ENCODE measurements at regions not wholly inside any gene's neighbourhood (a gene's known extent, or its start where the extent isn't known, plus 50 kb on each side); places are given as distances from the start of the nearest gene placed in this dataset.
A peak's percentile ranks its signal among the peaks of the same experiment; 100 is the strongest.

GRCh38 chrX:456551-457291 is 70.0 kb upstream of the PPP2R3B start:
- Histone ChIP-seq H3K27ac (no peak overlapping the region), H3K9me3 (peaks cover 0 to 8% (median 2%) of the 10 kb centered on the region in 4 donors), H3K27me3 (no peaks in the 10 kb centered on the region), H3K36me3 (no peaks in the 10 kb centered on the region), H3K4me3 (no peak overlapping the region), H3K4me1 (no peaks in the 10 kb centered on the region)
- TF ChIP-seq EP300 (IDR thresholded peaks at IDR 0.05) (no peak), CTCF (IDR thresholded peaks at IDR 0.05) (no peak), POLR2AphosphoS5 (IDR thresholded peaks at IDR 0.05) (no peak), POLR2A (IDR thresholded peaks at IDR 0.05) (no peak)
- no peak for DNase-seq
- ATAC-seq (ENCODE audit: low FRiP score in 2 of 2) = no peak
- WGBS, 2 donors = 65 to 72% methylated on average over 5 of the region's 5 CpGs

GRCh38 chrX:457292-457679 is 70.6 kb upstream of the PPP2R3B start:
- Histone ChIP-seq H3K27ac (no peak overlapping the region), H3K9me3 (peaks cover 0 to 8% (median 2%) of the 10 kb centered on the region in 4 donors), H3K4me3 (no peak overlapping the region), H3K4me1 (no peaks in the 10 kb centered on the region), H3K27me3 (no peaks in the 10 kb centered on the region), H3K36me3 (no peaks in the 10 kb centered on the region)
- DNase-seq (no peak), ATAC-seq (ENCODE audit: low FRiP score in 2 of 2) (no peak)
- TF ChIP-seq POLR2AphosphoS5 (IDR thresholded peaks at IDR 0.05) = no peak
- no peak for TF ChIP-seq EP300 (IDR thresholded peaks at IDR 0.05)
- no peak for TF ChIP-seq CTCF (IDR thresholded peaks at IDR 0.05)
- TF ChIP-seq POLR2A (IDR thresholded peaks at IDR 0.05) = no peak
- WGBS, 2 donors = 73 to 76% methylated on average over 2 of the region's 2 CpGs

- no peaks in the 10 kb centered on the region for H3K27me3 ChIP-seq
- no peak overlapping the region for H3K4me3 ChIP-seq
- peak in 1 of 2 donors; percentile 78 for DNase-seq
- H3K9me3 ChIP-seq = peaks cover 0 to 8% (median 2%) of the 10 kb centered on the region in 4 donors
- ATAC-seq (ENCODE audit: low FRiP score in 2 of 2) = no peak
- H3K27ac ChIP-seq = no peak overlapping the region
- H3K4me1 ChIP-seq = no peaks in the 10 kb centered on the region
- TF ChIP-seq CTCF (IDR thresholded peaks at IDR 0.05) (no peak), POLR2AphosphoS5 (IDR thresholded peaks at IDR 0.05) (no peak), POLR2A (IDR thresholded peaks at IDR 0.05) (no peak), EP300 (IDR thresholded peaks at IDR 0.05) (no peak)
- H3K36me3 ChIP-seq = no peaks in the 10 kb centered on the region
- WGBS, 2 donors = 92 to 96% methylated on average over 19 to 20 of the region's 20 CpGs
Observed at GRCh38 chrX:458631-459061, 71.9 kb upstream of the PPP2R3B start.

- TF ChIP-seq EP300 (IDR thresholded peaks at IDR 0.05) = no peak
- TF ChIP-seq POLR2AphosphoS5 (IDR thresholded peaks at IDR 0.05) = no peak
- no peak for TF ChIP-seq CTCF (IDR thresholded peaks at IDR 0.05)
- no peak for TF ChIP-seq POLR2A (IDR thresholded peaks at IDR 0.05)
- no peaks in the 10 kb centered on the region for H3K27me3 ChIP-seq
- WGBS, 2 donors = 54 to 75% methylated on average over 6 to 20 of the region's 20 CpGs
- DNase-seq = no peak
- peaks cover 0 to 5% (median under 1%) of the 10 kb centered on the region in 4 donors for H3K9me3 ChIP-seq
- H3K4me1 ChIP-seq = no peaks in the 10 kb centered on the region
- no peak overlapping the region for H3K27ac ChIP-seq
- ATAC-seq (ENCODE audit: low FRiP score in 2 of 2) = no peak
- no peaks in the 10 kb centered on the region for H3K36me3 ChIP-seq
- no peak overlapping the region for H3K4me3 ChIP-seq
Observed at GRCh38 chrX:459611-460010, 72.9 kb upstream of the PPP2R3B start.

GRCh38 chrX:460116-460515 is 73.4 kb upstream of the PPP2R3B start:
- Histone ChIP-seq H3K27ac (no peak overlapping the region), H3K4me3 (no peak overlapping the region), H3K9me3 (peaks cover 0 to 3% (median 0%) of the 10 kb centered on the region in 4 donors), H3K27me3 (no peaks in the 10 kb centered on the region), H3K36me3 (no peaks in the 10 kb centered on the region), H3K4me1 (no peaks in the 10 kb centered on the region)
- TF ChIP-seq POLR2AphosphoS5 (IDR thresholded peaks at IDR 0.05) (no peak), POLR2A (IDR thresholded peaks at IDR 0.05) (no peak), CTCF (IDR thresholded peaks at IDR 0.05) (no peak), EP300 (IDR thresholded peaks at IDR 0.05) (no peak)
- DNase-seq = no peak
- ATAC-seq (ENCODE audit: low FRiP score in 2 of 2) = no peak
- WGBS, 2 donors = 60 to 61% methylated on average over 11 of the region's 11 CpGs

All from upper lobe of left lung (tissue), 6 donors.